H1 (cell line): ENCODE measurements at regions not wholly inside any gene's neighbourhood (a gene's known extent, or its start where the extent isn't known, plus 50 kb on each side); places are given as distances from the start of the nearest gene placed in this dataset.

ENCODE experiments used
- CTCF ChIA-PET: fragments of 300-600 bp; sonication (Branson Sonifier 250); formaldehyde crosslinking; loops from one replicate; lab custom pipeline; 2021; ENCODE audit not compliant: partially characterized antibody; lab: Charles Lee
- POLR2A ChIA-PET: fragments of 300-600 bp; sonication (Branson Sonifier 250); formaldehyde crosslinking; loops from one replicate; lab custom pipeline; 2021; ENCODE audit warnings: inconsistent platforms; ENCODE audit not compliant: partially characterized antibody; lab: Charles Lee
- DNase-seq, 2 experiments: peaks; one replicate each; pipeline versions ENCODE4 v3.0.0 to v3.0.0-alpha.2; 2010 to 2022; ENCODE audit warnings: low spot score in 2 of 2, low read depth in 1 of 2, mixed read lengths in 1 of 2
- FAIRE-seq: peaks from 2 replicates; lab custom pipeline; 2011; peaks lifted over from hg19 to GRCh38; lab: Jason Lieb, UNC
- H2AFZ ChIP-seq: 2 replicates; pipeline ENCODE4 v1.8.1; 2012; ENCODE audit warnings: low read length, inconsistent platforms
- H2AK5ac ChIP-seq: 2 replicates; pipeline ENCODE4 v1.6.1; 2013; ENCODE audit warnings: low read depth, low read length
- H2BK120ac ChIP-seq: replicated peaks from 2 replicates; pipeline ENCODE3; 2013; ENCODE audit warnings: low read depth, low read length, inconsistent platforms
- H2BK12ac ChIP-seq: 2 replicates; pipeline ENCODE4 v1.6.1; 2013; ENCODE audit warnings: low read depth, low read length
- H2BK15ac ChIP-seq: 2 replicates; pipeline ENCODE4 v1.6.1; 2013; ENCODE audit warnings: low read length
- H2BK20ac ChIP-seq: 2 replicates; pipeline ENCODE4 v1.6.1; 2013; ENCODE audit warnings: low read length
- H2BK5ac ChIP-seq: 2 replicates; pipeline ENCODE4 v1.6.1; 2013; ENCODE audit warnings: low read depth, low read length
- H3K14ac ChIP-seq: 2 replicates; pipeline ENCODE4 v1.6.1; 2013; ENCODE audit warnings: inconsistent platforms; ENCODE audit not compliant: insufficient read length
- H3K18ac ChIP-seq: 2 replicates; pipeline ENCODE4 v1.6.1; 2013; ENCODE audit warnings: low read length; ENCODE audit errors: extremely low read depth
- H3K23ac ChIP-seq: 2 replicates; pipeline ENCODE4 v1.6.1; 2013; ENCODE audit warnings: inconsistent platforms; ENCODE audit not compliant: insufficient read length
- H3K23me2 ChIP-seq: 2 replicates; pipeline ENCODE4 v1.6.1; 2013; ENCODE audit warnings: low read depth, low read length
- H3K27ac ChIP-seq: 2 replicates; pipeline ENCODE4 v1.6.1; 2011; ENCODE audit warnings: low read depth, low read length, inconsistent platforms
- H3K27me3 ChIP-seq, 4 experiments: replicated peaks in 1 of 4; 1 replicate in 1 of 4; 2 replicates in 3 of 4; pipeline versions ENCODE4 v1.6.1 to v1.8.1; 2011 to 2013; ENCODE audit warnings: low read length in 3 of 4, mild to moderate bottlenecking in 3 of 4, inconsistent platforms in 2 of 4, mixed read lengths in 2 of 4, moderate library complexity in 1 of 4; ENCODE audit not compliant: control insufficient read depth in 3 of 4, insufficient read depth in 3 of 4; ENCODE audit errors: extremely low read depth in 1 of 4
- H3K36me3 ChIP-seq, 4 experiments: 2 replicates each; pipeline versions ENCODE4 v1.6.1 to v1.8.1; 2011 to 2013; ENCODE audit warnings: mild to moderate bottlenecking in 4 of 4, low read length in 3 of 4, moderate library complexity in 2 of 4, control low read depth in 1 of 4, inconsistent platforms in 1 of 4; ENCODE audit not compliant: insufficient read depth in 4 of 4, control insufficient read depth in 2 of 4
- H3K4ac ChIP-seq: replicated peaks from 2 replicates; pipeline ENCODE3; 2013; ENCODE audit warnings: low read length, low read depth, mixed read lengths, inconsistent platforms; ENCODE audit not compliant: insufficient read length
- H3K4me1 ChIP-seq, 4 experiments: replicated peaks in 1 of 4; 1 replicate in 1 of 4; 2 replicates in 3 of 4; pipeline versions ENCODE4 v1.6.1 to v1.8.1; 2011 to 2013; ENCODE audit warnings: low read length in 3 of 4, inconsistent platforms in 2 of 4, mixed read lengths in 1 of 4; ENCODE audit not compliant: insufficient read depth in 4 of 4, control insufficient read depth in 3 of 4
- H3K4me2 ChIP-seq, 2 experiments: 2 replicates each; pipeline versions ENCODE4 v1.6.1 to v1.8.1; 2011 to 2013; ENCODE audit warnings: low read depth in 2 of 2, low read length in 2 of 2, control low read depth in 1 of 2, inconsistent platforms in 1 of 2, mild to moderate bottlenecking in 1 of 2; ENCODE audit not compliant: insufficient read depth in 1 of 2
- H3K4me3 ChIP-seq, 4 experiments: fragments of 200-600, 300-600 bp in 1 of 4; sonication (generic), shearing (Covaris generic), sonication (Bioruptor Twin) in 1 of 4; 2 replicates each; pipeline versions ENCODE4 v1.5.1 to v1.8.1; 2011 to 2016; ENCODE audit warnings: low read length in 4 of 4, low read depth in 3 of 4, control low read depth in 2 of 4, inconsistent platforms in 2 of 4, mild to moderate bottlenecking in 2 of 4, mixed read lengths in 1 of 4, moderate library complexity in 1 of 4; ENCODE audit not compliant: insufficient read depth in 2 of 4; ENCODE audit errors: extremely low read depth in 1 of 4
- H3K56ac ChIP-seq: replicated peaks from 2 replicates; pipeline ENCODE3; 2013; ENCODE audit warnings: low read depth, mild to moderate bottlenecking, mixed read lengths, low read length, inconsistent platforms; ENCODE audit not compliant: insufficient read length
- H3K79me1 ChIP-seq: 2 replicates; pipeline ENCODE4 v1.6.1; 2013; ENCODE audit warnings: low read depth, low read length, control low read depth
- H3K79me2 ChIP-seq, 2 experiments: 2 replicates each; pipeline versions ENCODE4 v1.6.1 to v1.8.1; 2012 to 2013; ENCODE audit warnings: low read length in 2 of 2, mild to moderate bottlenecking in 2 of 2, inconsistent platforms in 1 of 2; ENCODE audit not compliant: insufficient read depth in 2 of 2, control insufficient read depth in 1 of 2
- H3K9ac ChIP-seq, 4 experiments: replicated peaks in 1 of 4; 1 replicate in 1 of 4; 2 replicates in 3 of 4; pipeline versions ENCODE4 v1.6.1 to v1.8.1; 2011 to 2013; ENCODE audit warnings: low read depth in 3 of 4, low read length in 3 of 4, control low read depth in 2 of 4, mild to moderate bottlenecking in 2 of 4, moderate library complexity in 2 of 4, inconsistent platforms in 1 of 4; ENCODE audit errors: extremely low read depth in 1 of 4
- H3K9me3 ChIP-seq, 2 experiments: 2 replicates each; pipeline versions ENCODE4 v1.6.1 to v1.8.1; 2012 to 2013; ENCODE audit warnings: mild to moderate bottlenecking in 2 of 2, moderate library complexity in 2 of 2, control low read depth in 1 of 2, inconsistent platforms in 1 of 2, low read depth in 1 of 2, low read length in 1 of 2, mixed read lengths in 1 of 2; ENCODE audit not compliant: insufficient read depth in 2 of 2
- H4K20me1 ChIP-seq, 2 experiments: replicated peaks in 1 of 2; 2 replicates each; pipeline versions ENCODE3 to v1.8.1; 2011 to 2013; ENCODE audit warnings: inconsistent platforms in 2 of 2, low read length in 2 of 2, mild to moderate bottlenecking in 1 of 2; ENCODE audit not compliant: insufficient read depth in 2 of 2, control insufficient read depth in 1 of 2
- H4K5ac ChIP-seq: 2 replicates; pipeline ENCODE4 v1.6.1; 2013; ENCODE audit warnings: low read length, low read depth, mixed read lengths, inconsistent platforms; ENCODE audit not compliant: insufficient read length
- H4K8ac ChIP-seq: 2 replicates; pipeline ENCODE4 v1.8.0; 2013; ENCODE audit warnings: mild to moderate bottlenecking, moderate library complexity, low read length, inconsistent platforms; ENCODE audit not compliant: insufficient read depth; ENCODE audit errors: extremely low read depth
- H4K91ac ChIP-seq: replicated peaks from 2 replicates; pipeline ENCODE3; 2013; ENCODE audit warnings: low read length, mixed read lengths, inconsistent platforms; ENCODE audit not compliant: insufficient read length
- CBX8 ChIP-seq: fragments of 300-800, 300-1000 bp; sonication (generic); IDR thresholded peaks from 2 replicates; pipeline ENCODE4 v1.7.1; 2016; ENCODE audit warnings: low read depth, low read length, borderline replicate concordance
- EZH2 ChIP-seq: fragments of 200-600 bp; sonication (generic); IDR thresholded peaks from 2 replicates; pipeline ENCODE4 v1.7.1; 2012; ENCODE audit warnings: low read depth, mild to moderate bottlenecking, moderate library complexity, low read length, inconsistent platforms; ENCODE audit not compliant: severe bottlenecking
- FOSL1 ChIP-seq: IDR thresholded peaks from 2 replicates; pipeline ENCODE4 v1.6.1; 2011; ENCODE audit warnings: mild to moderate bottlenecking, low read depth, low read length, moderate library complexity; ENCODE audit not compliant: insufficient read depth
- HDAC6 ChIP-seq: IDR thresholded peaks from one replicate; pipeline ENCODE4 v1.7.1; 2012; ENCODE audit warnings: low read depth, mild to moderate bottlenecking, inconsistent platforms, low read length, moderate library complexity
- JUN ChIP-seq: IDR thresholded peaks from 2 replicates; pipeline ENCODE4 v1.6.1; 2011; ENCODE audit warnings: low read depth, mild to moderate bottlenecking, improper control_type of control experiment, low read length
- POLR2AphosphoS5 ChIP-seq: IDR thresholded peaks from 2 replicates; pipeline ENCODE4 v1.6.1; 2011; ENCODE audit warnings: low read depth, low read length
- RNF2 ChIP-seq: fragments of 200-900, 300-1000 bp; sonication (generic); IDR thresholded peaks from 2 replicates; pipeline ENCODE4 v1.7.1; 2016; ENCODE audit warnings: borderline replicate concordance, low read depth, mild to moderate bottlenecking, antibody characterized with exemption, low read length; ENCODE audit not compliant: poor library complexity, severe bottlenecking; ENCODE audit errors: missing control alignments
- SP2 ChIP-seq: IDR thresholded peaks from 2 replicates; pipeline ENCODE4 v1.6.1; 2012; ENCODE audit warnings: mild to moderate bottlenecking, low read length, inconsistent platforms
- ZNF274 ChIP-seq: IDR thresholded peaks from 2 replicates; pipeline ENCODE4 v1.7.0; 2012; ENCODE audit warnings: low read length, borderline replicate concordance; ENCODE audit errors: extremely low read depth
- WGBS, 2 experiments: shearing (Covaris generic) in 1 of 2; methylation state at CpG; one replicate each; pipeline versions ENCODE4 v1.1.6 to v1.1.7; 2013 to 2015; ENCODE audit warnings: low lambda C conversion rate in 2 of 2, mixed read lengths in 2 of 2, inconsistent platforms in 1 of 2, low coverage in 1 of 2, missing lambda C conversion rate in 1 of 2; ENCODE audit not compliant: insufficient replicate concordance in 2 of 2, insufficient coverage in 1 of 2, insufficient read length in 1 of 2; ENCODE audit errors: extremely low coverage in 1 of 2, missing lambda C conversion rate in 1 of 2; 5-methylcytosine and 5-hydroxymethylcytosine counted together
- TF ChIP-seq, protein P1 (sequence below): IDR thresholded peaks from 2 replicates; pipeline ENCODE4 v1.6.1; 2011; ENCODE audit warnings: low read depth, mild to moderate bottlenecking, low read length; ENCODE audit not compliant: insufficient read depth
- TF ChIP-seq, protein P2 (sequence below): IDR thresholded peaks from 2 replicates; pipeline ENCODE4 v1.6.1; 2012; ENCODE audit warnings: inconsistent platforms

DNA sequence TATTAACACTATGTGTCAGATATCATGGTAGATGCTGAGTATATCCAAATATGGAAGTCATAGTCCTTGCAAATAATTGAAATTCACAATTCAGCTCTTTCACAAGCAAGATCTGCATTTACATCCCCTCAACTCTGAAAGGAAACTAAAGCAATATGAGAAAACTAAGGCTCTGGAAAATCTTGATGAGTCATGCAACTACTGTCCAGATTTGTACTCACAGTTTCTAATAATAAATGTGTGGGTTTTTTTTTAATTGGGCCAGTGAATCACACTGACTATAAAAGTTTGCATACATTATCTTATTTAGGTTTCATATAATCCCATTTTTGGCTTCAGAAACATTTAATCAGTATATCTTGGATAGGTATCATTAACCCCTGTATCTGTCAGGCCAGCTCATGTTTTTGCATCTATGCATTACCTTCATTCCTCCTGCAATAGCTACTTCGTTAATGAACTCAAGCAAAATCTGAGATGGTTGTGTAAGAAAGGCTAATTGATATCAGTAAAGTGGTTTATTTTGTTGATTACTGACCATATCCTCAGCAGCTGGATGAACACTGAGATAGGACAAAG is 58.7 kb upstream of the PRR16 start:
- no peak overlapping the region for H3K14ac ChIP-seq
- H3K4me2 ChIP-seq: no peak overlapping the region
- no peak overlapping the region for H2AFZ ChIP-seq
- 86% methylated on average over 1 of the region's 1 CpG; no CpG with 5 or more reads in 1 of the 2 experiments for WGBS, 2 experiments
- ChIA-PET CTCF (no interaction called here), POLR2A (no interaction called here)
- no peaks in the 10 kb centered on the region for H3K36me3 ChIP-seq
- H3K23me2 ChIP-seq: no peaks in the 10 kb centered on the region
- no peaks in the 10 kb centered on the region for H3K4me1 ChIP-seq
- no peak for FAIRE-seq
- no peaks in the 10 kb centered on the region for H3K79me2 ChIP-seq
- H2BK5ac ChIP-seq: no peak overlapping the region
- no peak overlapping the region for H4K5ac ChIP-seq
- H2BK12ac ChIP-seq: no peak overlapping the region
- H3K9me3 ChIP-seq: peaks cover 7% of the 10 kb centered on the region in 2 experiments; a peak in 1 of 4 replicates
- H3K18ac ChIP-seq: no peak overlapping the region
- H4K91ac ChIP-seq: no peak overlapping the region
- no peak overlapping the region for H2BK20ac ChIP-seq
- no peak overlapping the region for H3K27ac ChIP-seq
- TF ChIP-seq, protein P1, sequence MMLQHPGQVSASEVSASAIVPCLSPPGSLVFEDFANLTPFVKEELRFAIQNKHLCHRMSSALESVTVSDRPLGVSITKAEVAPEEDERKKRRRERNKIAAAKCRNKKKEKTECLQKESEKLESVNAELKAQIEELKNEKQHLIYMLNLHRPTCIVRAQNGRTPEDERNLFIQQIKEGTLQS: no peak
- TF ChIP-seq, protein P2, sequence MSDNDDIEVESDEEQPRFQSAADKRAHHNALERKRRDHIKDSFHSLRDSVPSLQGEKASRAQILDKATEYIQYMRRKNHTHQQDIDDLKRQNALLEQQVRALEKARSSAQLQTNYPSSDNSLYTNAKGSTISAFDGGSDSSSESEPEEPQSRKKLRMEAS: no peak
- TF ChIP-seq SP2: no peak
- TF ChIP-seq JUN: no peak
- TF ChIP-seq ZNF274: no peak
- TF ChIP-seq HDAC6: no peak
- no peak for TF ChIP-seq EZH2
- no peak for TF ChIP-seq CBX8
- TF ChIP-seq RNF2: no peak
- TF ChIP-seq POLR2AphosphoS5: no peak
- no peak for TF ChIP-seq FOSL1
- no peak overlapping the region for H2AK5ac ChIP-seq
- no peak overlapping the region for H2BK15ac ChIP-seq
- H3K23ac ChIP-seq: no peak overlapping the region
- H3K4ac ChIP-seq: no peak overlapping the region
- H3K4me3 ChIP-seq: no peak overlapping the region
- H3K9ac ChIP-seq: no peak overlapping the region
- no peaks in the 10 kb centered on the region for H3K27me3 ChIP-seq
- no peak overlapping the region for H4K8ac ChIP-seq
- no peaks in the 10 kb centered on the region for H4K20me1 ChIP-seq
- H2BK120ac ChIP-seq: no peak overlapping the region
- no peaks in the 10 kb centered on the region for H3K79me1 ChIP-seq
- H3K56ac ChIP-seq: no peak overlapping the region
- DNase-seq: no peak
